HUES64 (cell line): ENCODE measurements at regions not wholly inside any gene's neighbourhood (a gene's known extent, or its start where the extent isn't known, plus 50 kb on each side); places are given as distances from the start of the nearest gene placed in this dataset.

Experiments
- H3K27ac ChIP-seq: 2 replicates; pipeline ENCODE4 v1.7.0; 2013; ENCODE audit warnings: low read depth, low read length, inconsistent platforms
- H3K27me3 ChIP-seq: 2 replicates; pipeline ENCODE4 v1.6.1; 2013; ENCODE audit warnings: mild to moderate bottlenecking, low read length; ENCODE audit not compliant: insufficient read depth
- H3K36me3 ChIP-seq: 2 replicates; pipeline ENCODE4 v1.6.1; 2013; ENCODE audit warnings: mild to moderate bottlenecking, low read length; ENCODE audit not compliant: insufficient read depth
- H3K4me1 ChIP-seq: 2 replicates; pipeline ENCODE4 v1.6.1; 2013; ENCODE audit warnings: mild to moderate bottlenecking, low read length, moderate library complexity; ENCODE audit not compliant: insufficient read depth
- H3K4me3 ChIP-seq: 2 replicates; pipeline ENCODE4 v1.5.1; 2013; ENCODE audit warnings: mild to moderate bottlenecking, low read length, moderate library complexity
- H3K9ac ChIP-seq: 2 replicates; pipeline ENCODE4 v1.6.1; 2013; ENCODE audit warnings: mild to moderate bottlenecking, low read depth, low read length
- H3K9me3 ChIP-seq: 2 replicates; pipeline ENCODE4 v1.6.1; 2013; ENCODE audit warnings: low read depth, low read length; ENCODE audit not compliant: insufficient read depth
- WGBS: fragments of 150-250, 120-280 bp; methylation state at CpG from one replicate; pipeline ENCODE4 v1.1.7; 2013; ENCODE audit warnings: missing lambda C conversion rate; 5-methylcytosine and 5-hydroxymethylcytosine counted together

- Histone ChIP-seq H3K27ac (no peak overlapping the region), H3K9ac (no peak overlapping the region), H3K36me3 (no peaks in the 10 kb centered on the region), H3K27me3 (no peaks in the 10 kb centered on the region), H3K4me1 (no peaks in the 10 kb centered on the region), H3K4me3 (no peak overlapping the region), H3K9me3 (peaks cover 3% of the 10 kb centered on the region; the same call in 1 of the 2 replicates)
- WGBS: 90% methylated on average over 1 of the region's 1 CpG
Observed at GRCh38 chr20:4350096-4350495, 101.0 kb upstream of the ADRA1D start.

DNA sequence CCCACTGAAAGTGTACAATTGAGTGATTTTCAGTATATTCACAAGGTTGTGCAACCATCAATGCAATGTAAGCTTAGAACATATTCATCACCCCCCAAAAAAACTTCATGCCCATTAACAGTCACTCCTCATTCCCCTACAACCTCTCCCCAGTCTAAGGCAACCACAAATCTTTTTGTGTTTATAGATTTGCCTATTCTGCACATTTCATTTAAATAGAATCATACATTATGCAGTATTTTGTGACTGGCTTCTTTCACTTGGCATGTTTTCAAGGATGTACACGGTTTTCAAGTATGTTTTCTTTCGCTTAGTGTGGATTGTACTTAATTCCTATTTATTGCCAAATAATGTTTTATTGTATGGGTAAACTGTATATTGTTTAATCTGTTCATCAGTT, 95.6 kb upstream of the ADRA1D start:
- Histone ChIP-seq H3K9ac (no peak overlapping the region), H3K27me3 (no peaks in the 10 kb centered on the region), H3K9me3 (no peaks in the 10 kb centered on the region), H3K4me1 (peaks cover 13% of the 10 kb centered on the region), H3K4me3 (no peak overlapping the region), H3K36me3 (no peaks in the 10 kb centered on the region), H3K27ac (no peak overlapping the region)
- 100% methylated on average over 2 of the region's 2 CpGs for WGBS

DNA sequence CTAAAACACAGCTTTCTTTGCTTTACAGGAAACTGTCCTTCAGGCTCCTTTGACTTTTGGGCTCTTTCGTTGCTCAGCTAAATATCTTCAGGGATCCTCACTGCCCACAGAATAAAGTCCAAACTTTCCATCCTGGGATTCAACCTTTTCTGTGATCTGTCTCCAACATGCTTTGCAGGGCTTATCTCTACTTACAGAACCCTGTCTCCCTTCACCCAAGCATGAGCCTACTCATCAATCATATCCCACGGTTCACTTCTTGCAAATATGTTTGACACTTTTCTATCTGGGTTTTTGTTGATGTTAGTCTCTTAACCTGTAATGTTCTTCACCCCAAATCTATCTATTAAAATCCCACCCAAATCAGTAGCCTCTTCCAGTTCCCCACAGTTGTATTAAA, 93.5 kb upstream of the ADRA1D start:
- H3K36me3 ChIP-seq: no peaks in the 10 kb centered on the region
- 54% methylated on average over 2 of the region's 2 CpGs for WGBS
- no peak overlapping the region for H3K4me3 ChIP-seq
- H3K27ac ChIP-seq: no peak overlapping the region
- no peak overlapping the region for H3K9ac ChIP-seq
- H3K9me3 ChIP-seq: no peaks in the 10 kb centered on the region
- peaks cover 13% of the 10 kb centered on the region for H3K4me1 ChIP-seq
- H3K27me3 ChIP-seq: no peaks in the 10 kb centered on the region

DNA sequence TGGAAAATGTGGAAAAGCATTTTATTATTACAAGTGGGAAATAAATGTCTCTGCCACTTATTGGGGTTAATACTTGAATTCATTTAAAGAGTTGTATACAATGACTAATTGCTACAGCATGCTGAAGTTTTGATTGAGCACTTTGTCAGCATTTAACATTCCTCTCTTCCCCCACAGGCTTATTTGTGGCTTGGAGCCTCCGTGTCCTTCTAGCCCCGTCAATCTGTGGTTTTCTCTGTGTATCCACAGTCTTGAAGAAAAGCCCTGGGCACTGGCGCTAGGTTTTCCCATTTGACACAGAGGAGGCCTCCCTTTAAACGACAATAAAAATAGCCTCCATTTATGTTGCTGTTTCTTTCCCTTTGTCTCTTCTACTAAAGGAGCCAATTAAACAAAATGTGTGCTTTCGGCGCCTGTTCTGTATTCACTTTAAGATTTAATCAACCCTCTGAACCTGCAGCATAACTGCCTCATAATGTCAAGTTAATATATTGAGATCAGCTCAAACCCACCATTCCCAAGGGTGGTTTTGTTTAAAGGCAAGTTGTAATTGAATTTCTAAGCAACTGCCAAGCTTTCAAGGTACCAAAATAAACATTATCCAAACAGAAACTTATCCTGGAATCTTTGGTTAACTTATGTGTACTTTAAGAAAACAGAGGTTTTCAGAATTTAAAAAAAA, 92.9 kb upstream of the ADRA1D start:
- Histone ChIP-seq H3K9me3 (no peaks in the 10 kb centered on the region), H3K9ac (no peak overlapping the region), H3K27ac (no peak overlapping the region), H3K27me3 (no peaks in the 10 kb centered on the region), H3K4me3 (no peak overlapping the region), H3K4me1 (peaks cover 13% of the 10 kb centered on the region), H3K36me3 (no peaks in the 10 kb centered on the region)
- 85% methylated on average over 6 of the region's 6 CpGs for WGBS

DNA sequence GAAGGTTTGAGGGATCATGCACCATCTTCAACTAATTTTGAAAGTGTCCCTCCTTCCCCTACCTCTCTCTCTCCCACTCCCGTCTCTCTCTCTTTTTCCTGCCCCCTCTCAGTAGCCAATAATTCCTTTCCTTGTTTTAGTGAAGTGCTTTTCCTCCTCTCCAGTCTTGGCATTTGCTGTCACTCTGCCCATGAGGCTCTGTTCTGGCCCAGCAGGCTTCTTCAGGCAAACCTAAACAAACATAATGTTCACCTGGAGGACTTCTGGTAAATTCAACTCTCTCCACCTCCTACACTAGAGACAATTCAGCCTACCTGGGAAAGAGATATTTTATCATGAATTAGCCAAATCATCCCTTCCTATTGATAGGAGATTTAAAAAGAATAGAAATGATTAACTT, 86.6 kb upstream of the ADRA1D start:
- Histone ChIP-seq H3K27ac (no peak overlapping the region), H3K36me3 (no peaks in the 10 kb centered on the region), H3K9ac (no peak overlapping the region), H3K27me3 (no peaks in the 10 kb centered on the region), H3K9me3 (no peaks in the 10 kb centered on the region), H3K4me3 (no peak overlapping the region), H3K4me1 (no peaks in the 10 kb centered on the region)
- WGBS: 84% methylated on average over 1 of the region's 1 CpG

- H3K4me1 ChIP-seq: no peaks in the 10 kb centered on the region
- no peak overlapping the region for H3K27ac ChIP-seq
- H3K9ac ChIP-seq: no peak overlapping the region
- H3K27me3 ChIP-seq: no peaks in the 10 kb centered on the region
- H3K36me3 ChIP-seq: no peaks in the 10 kb centered on the region
- whole genome bisulfite sequencing: 83% methylated on average over 3 of the region's 5 CpGs
- H3K9me3 ChIP-seq: no peaks in the 10 kb centered on the region
- H3K4me3 ChIP-seq: no peak overlapping the region
Observed at GRCh38 chr20:4332121-4332860, 83.2 kb upstream of the ADRA1D start.

GRCh38 chr20:4330011-4330410, 80.9 kb upstream of the ADRA1D start:
- H3K9ac ChIP-seq: no peak overlapping the region
- H3K36me3 ChIP-seq: no peaks in the 10 kb centered on the region
- no peak overlapping the region for H3K4me3 ChIP-seq
- H3K27me3 ChIP-seq: no peaks in the 10 kb centered on the region
- no peaks in the 10 kb centered on the region; the same call in 1 of the 2 replicates for H3K9me3 ChIP-seq
- no peaks in the 10 kb centered on the region for H3K4me1 ChIP-seq
- no peak overlapping the region for H3K27ac ChIP-seq
- 96% methylated on average over 5 of the region's 5 CpGs for WGBS

- H3K27ac ChIP-seq: no peak overlapping the region
- H3K4me3 ChIP-seq: no peak overlapping the region
- no peaks in the 10 kb centered on the region for H3K27me3 ChIP-seq
- H3K36me3 ChIP-seq: no peaks in the 10 kb centered on the region
- WGBS: 85% methylated on average over 5 of the region's 5 CpGs
- no peaks in the 10 kb centered on the region for H3K4me1 ChIP-seq
- no peak overlapping the region for H3K9ac ChIP-seq
- no peaks in the 10 kb centered on the region; the same call in 1 of the 2 replicates for H3K9me3 ChIP-seq
Observed at GRCh38 chr20:4329232-4329631, 80.1 kb upstream of the ADRA1D start.

- H3K4me3 ChIP-seq: no peak overlapping the region
- H3K36me3 ChIP-seq: no peaks in the 10 kb centered on the region
- WGBS: 93% methylated on average over 6 of the region's 6 CpGs
- no peaks in the 10 kb centered on the region for H3K27me3 ChIP-seq
- no peaks in the 10 kb centered on the region for H3K4me1 ChIP-seq
- H3K27ac ChIP-seq: no peak overlapping the region
- no peaks in the 10 kb centered on the region; the same call in 1 of the 2 replicates for H3K9me3 ChIP-seq
- no peak overlapping the region for H3K9ac ChIP-seq
Observed at GRCh38 chr20:4328541-4328940, 79.5 kb upstream of the ADRA1D start.

DNA sequence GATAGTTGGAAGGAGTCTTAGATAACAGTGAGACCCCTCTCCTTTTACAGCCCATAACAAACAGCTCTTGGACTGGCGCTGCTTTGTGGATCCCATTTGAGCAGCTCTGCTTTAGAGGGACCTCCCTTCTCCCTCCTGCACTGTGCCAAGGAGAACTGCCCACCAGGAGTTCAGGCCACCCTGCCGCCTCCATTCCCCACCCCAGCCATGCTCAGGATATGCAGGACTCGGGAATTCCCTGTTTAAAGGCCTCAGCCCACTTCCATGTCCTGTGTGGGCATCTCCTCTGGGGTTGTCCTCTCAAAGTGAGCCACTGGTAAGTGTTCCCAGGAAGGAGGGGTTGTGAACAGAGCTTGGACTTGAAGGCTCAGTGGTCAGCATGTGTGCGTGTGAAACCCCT, 78.9 kb upstream of the ADRA1D start:
- Histone ChIP-seq H3K9me3 (no peaks in the 10 kb centered on the region; the same call in 1 of the 2 replicates), H3K36me3 (no peaks in the 10 kb centered on the region), H3K27me3 (no peaks in the 10 kb centered on the region), H3K27ac (no peak overlapping the region), H3K4me1 (no peaks in the 10 kb centered on the region), H3K9ac (no peak overlapping the region), H3K4me3 (no peak overlapping the region)
- 92% methylated on average over 4 of the region's 4 CpGs for WGBS

DNA sequence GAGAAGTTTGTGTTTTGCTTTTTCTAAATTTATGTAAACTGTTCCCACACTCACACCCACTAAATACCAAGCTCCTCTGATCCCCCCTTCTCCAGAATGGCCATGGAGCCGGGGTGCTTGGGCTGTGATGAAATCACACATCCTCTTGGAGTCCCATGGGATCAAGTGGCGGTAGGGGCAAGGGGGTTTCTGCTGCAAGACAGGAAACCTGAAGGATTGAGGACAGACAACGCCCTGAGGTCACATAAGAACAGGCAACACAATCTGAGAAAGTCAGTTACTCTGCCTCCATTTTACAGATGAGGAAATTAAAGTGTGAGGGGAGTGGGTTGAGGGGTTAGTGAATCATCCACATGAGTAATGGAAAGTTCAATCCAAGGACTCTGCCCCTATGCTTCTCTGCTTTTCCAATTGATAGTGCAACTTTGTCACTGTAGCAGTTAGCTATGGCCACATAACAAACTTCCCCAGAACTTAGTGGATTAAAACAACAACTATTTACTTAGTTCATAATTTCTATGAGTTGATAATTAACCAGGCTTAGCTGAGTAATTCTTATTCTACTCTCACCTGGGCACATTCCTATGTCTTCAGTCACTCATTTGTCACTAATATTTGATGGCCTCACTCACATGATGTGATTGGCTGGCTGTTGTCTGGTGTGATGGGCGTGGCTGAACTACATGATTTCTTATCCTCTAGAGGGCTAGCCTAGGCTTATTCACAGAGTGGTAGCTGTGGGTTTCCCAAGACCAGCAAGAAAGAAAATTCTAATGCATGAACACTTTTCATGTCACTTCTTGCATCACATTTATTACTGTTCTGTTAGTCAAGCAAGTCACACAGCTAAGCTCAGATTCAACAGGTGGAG, 77.3 kb upstream of the ADRA1D start:
- Histone ChIP-seq H3K4me3 (no peak overlapping the region), H3K27me3 (no peaks in the 10 kb centered on the region), H3K4me1 (no peaks in the 10 kb centered on the region), H3K9me3 (no peaks in the 10 kb centered on the region; the same call in 1 of the 2 replicates), H3K36me3 (no peaks in the 10 kb centered on the region), H3K27ac (no peak overlapping the region), H3K9ac (no peak overlapping the region)
- 69% methylated on average over 4 of the region's 4 CpGs for WGBS
